Activated CD8-positive, alpha-beta T cell treated with anti-CD3 and anti-CD28 coated beads for 36 hours (primary cell): ENCODE measurements at regions not wholly inside any gene's neighbourhood (a gene's known extent, or its start where the extent isn't known, plus 50 kb on each side); places are given as distances from the start of the nearest gene placed in this dataset.

Experiments
- ATAC-seq: fragments of 200-7000 bp; cut with Tn5 transposase; one replicate; pipeline ENCODE4 v1.10.0; 2021; ENCODE audit warnings: mild to moderate bottlenecking, moderate library complexity
- CTCF ChIA-PET: fragments of 350-600 bp; sonication (Branson Sonifier 250); formaldehyde crosslinking; loops from one replicate; lab custom pipeline; 2021; ENCODE audit warnings: antibody characterized with exemption; lab: Charles Lee
- POLR2A ChIA-PET: fragments of 350-600 bp; sonication (Branson Sonifier 250); formaldehyde crosslinking; loops from one replicate; lab custom pipeline; 2021; ENCODE audit warnings: antibody characterized with exemption; lab: Charles Lee
- DNase-seq: peaks from one replicate; pipeline ENCODE4 v3.0.0-alpha.2; 2020
- H3K27ac Mint-ChIP-seq: one replicate; pipeline ENCODE4 v1.8.0; 2021; ENCODE audit warnings: mild to moderate bottlenecking, mixed read lengths
- H3K27me3 Mint-ChIP-seq: one replicate; pipeline ENCODE4 v1.8.0; 2021; ENCODE audit warnings: mixed read lengths
- H3K36me3 Mint-ChIP-seq: one replicate; pipeline ENCODE4 v1.8.0; 2021; ENCODE audit warnings: low read depth, mixed read lengths
- H3K4me1 Mint-ChIP-seq: one replicate; pipeline ENCODE4 v1.8.0; 2021; ENCODE audit warnings: low read depth, mixed read lengths
- H3K4me3 Mint-ChIP-seq: one replicate; pipeline ENCODE4 v1.8.0; 2021; ENCODE audit warnings: mild to moderate bottlenecking, moderate library complexity, mixed read lengths
- H3K9me3 Mint-ChIP-seq: one replicate; pipeline ENCODE4 v1.8.0; 2021; ENCODE audit warnings: mixed read lengths
- CTCF ChIP-seq: fragments of 200-600 bp; IDR thresholded peaks from one replicate; pipeline ENCODE4 v1.8.0; 2022; ENCODE audit warnings: antibody characterized with exemption, mild to moderate bottlenecking
- intact Hi-C: fragments of 100-400 bp; cut with micrococcal nuclease; formaldehyde crosslinking; loops from one replicate; pipeline ENCODE4 v1.10.0; 2022

GRCh38 chr13:107301724-107302374 lies 733.9 kb upstream of the ARGLU1 start:
- ATAC-seq: no peak
- POLR2A ChIA-PET: no interaction called here
- no peak for TF ChIP-seq CTCF
- no peaks in the 10 kb centered on the region for H3K36me3 Mint-ChIP-seq
- no peak overlapping the region for H3K4me3 Mint-ChIP-seq
- CTCF ChIA-PET: no interaction called here
- intact Hi-C loops: no loop called here
- no peak for DNase-seq
- peaks cover 1% of the 10 kb centered on the region for H3K27me3 Mint-ChIP-seq
- H3K27ac Mint-ChIP-seq: no peak overlapping the region
- H3K9me3 Mint-ChIP-seq: peaks cover 2% of the 10 kb centered on the region
- no peaks in the 10 kb centered on the region for H3K4me1 Mint-ChIP-seq

DNA sequence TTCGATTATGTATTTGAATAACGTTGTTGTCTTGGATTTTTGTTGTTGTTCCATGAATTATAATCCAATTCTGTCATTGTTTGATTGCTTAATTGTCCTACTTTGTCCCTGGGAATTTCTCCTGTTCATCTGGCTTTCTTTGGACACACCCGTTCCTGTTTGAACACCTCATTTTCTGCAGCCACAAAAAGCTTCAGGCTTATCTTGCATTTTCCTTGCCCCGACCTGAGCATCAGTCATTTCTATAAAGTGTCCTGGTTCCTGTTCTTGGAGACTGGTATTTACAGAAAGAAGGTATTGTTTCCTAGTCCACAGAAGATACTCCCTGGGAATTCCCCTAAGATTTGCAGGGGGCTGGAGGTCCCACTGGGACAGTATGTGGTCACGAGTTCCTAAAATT lies 731.8 kb upstream of the ARGLU1 start:
- ChIA-PET CTCF (no interaction called here), POLR2A (no interaction called here)
- Mint-ChIP-seq H3K27me3 (peaks cover 1% of the 10 kb centered on the region), H3K36me3 (no peaks in the 10 kb centered on the region), H3K4me3 (no peak overlapping the region), H3K4me1 (no peaks in the 10 kb centered on the region), H3K27ac (no peak overlapping the region), H3K9me3 (peaks cover 2% of the 10 kb centered on the region)
- intact Hi-C loops: no loop called here
- DNase-seq (no peak), ATAC-seq (no peak)
- no peak for TF ChIP-seq CTCF

DNA sequence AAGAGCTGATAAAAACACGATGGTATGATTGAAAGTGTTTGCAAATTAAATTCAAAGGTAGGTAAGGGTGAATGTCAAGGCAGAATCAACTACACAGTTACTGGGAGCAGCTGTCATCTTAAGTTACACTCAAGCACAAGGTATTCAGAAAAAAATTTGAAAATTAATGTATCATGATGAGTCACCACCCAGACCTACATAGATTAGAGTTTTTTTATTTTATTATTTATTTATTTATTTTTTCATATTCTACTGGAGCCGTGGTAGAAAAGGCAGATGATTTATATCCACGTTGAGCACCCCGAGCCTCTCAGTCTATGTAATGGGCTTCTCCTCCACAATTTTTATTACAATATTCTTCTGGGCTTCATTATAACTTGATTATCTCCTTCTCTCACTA lies 728.9 kb upstream of the ARGLU1 start:
- intact Hi-C loops: no loop called here
- H3K36me3 Mint-ChIP-seq: no peaks in the 10 kb centered on the region
- ChIA-PET CTCF (no interaction called here), POLR2A (no interaction called here)
- peaks cover 1% of the 10 kb centered on the region for H3K27me3 Mint-ChIP-seq
- no peak overlapping the region for H3K27ac Mint-ChIP-seq
- peaks cover 2% of the 10 kb centered on the region for H3K9me3 Mint-ChIP-seq
- no peak overlapping the region for H3K4me3 Mint-ChIP-seq
- no peak for TF ChIP-seq CTCF
- no peaks in the 10 kb centered on the region for H3K4me1 Mint-ChIP-seq
- ATAC-seq (no peak), DNase-seq (no peak)

- POLR2A ChIA-PET: no interaction called here
- ATAC-seq: no peak
- no peaks in the 10 kb centered on the region for H3K36me3 Mint-ChIP-seq
- no peak overlapping the region for H3K4me3 Mint-ChIP-seq
- no peaks in the 10 kb centered on the region for H3K4me1 Mint-ChIP-seq
- no peak overlapping the region for H3K27ac Mint-ChIP-seq
- intact Hi-C loops: no loop called here
- H3K9me3 Mint-ChIP-seq: peaks cover 2% of the 10 kb centered on the region
- no peak for DNase-seq
- TF ChIP-seq CTCF: no peak
- CTCF ChIA-PET: no interaction called here
- H3K27me3 Mint-ChIP-seq: peaks cover 1% of the 10 kb centered on the region
Measured at GRCh38 chr13:107295416-107296140, 727.6 kb upstream of the ARGLU1 start.

- H3K4me1 Mint-ChIP-seq: no peaks in the 10 kb centered on the region
- H3K27ac Mint-ChIP-seq: no peak overlapping the region
- peaks cover 6% of the 10 kb centered on the region for H3K9me3 Mint-ChIP-seq
- ChIA-PET POLR2A (no interaction called here), CTCF (no interaction called here)
- no peak for TF ChIP-seq CTCF
- H3K27me3 Mint-ChIP-seq: no peaks in the 10 kb centered on the region
- no peak for ATAC-seq
- H3K4me3 Mint-ChIP-seq: no peak overlapping the region
- intact Hi-C loops: no loop called here
- no peak for DNase-seq
- H3K36me3 Mint-ChIP-seq: no peaks in the 10 kb centered on the region
Measured at GRCh38 chr13:107293924-107294323, 726.0 kb upstream of the ARGLU1 start.
